HL-60 (cell line): ENCODE measurements at regions not wholly inside any gene's neighbourhood (a gene's known extent, or its start where the extent isn't known, plus 50 kb on each side); places are given as distances from the start of the nearest gene placed in this dataset.
"Not testable (repeated sequence)": the region's sequence is repeated elsewhere in the genome, so short reads cannot be mapped to it uniquely, and the experiment has no call there.

Source experiments
- DNase-seq, 2 experiments: peaks; one replicate each; pipeline ENCODE4 v3.0.0-alpha.2; 2010 to 2020; ENCODE audit warnings: low read depth in 1 of 2, low spot score in 1 of 2
- H3K27ac ChIP-seq: fragments of 250-450 bp; sonication (Bioruptor Pico); replicated peaks from 2 replicates; pipeline ENCODE4 v1.5.1; 2020; ENCODE audit warnings: mild to moderate bottlenecking, moderate library complexity
- H3K27me3 ChIP-seq: fragments of 250-450 bp; sonication (Bioruptor Pico); 2 replicates; pipeline ENCODE4 v1.5.1; 2021; ENCODE audit warnings: mild to moderate bottlenecking, moderate library complexity; ENCODE audit not compliant: insufficient read depth, poor library complexity, severe bottlenecking
- H3K4me3 ChIP-seq: replicated peaks from 2 replicates; pipeline ENCODE4 v1.5.1; 2011; ENCODE audit warnings: mild to moderate bottlenecking, control low read depth, low read length; ENCODE audit not compliant: insufficient read depth
- GABPA ChIP-seq: IDR thresholded peaks from 2 replicates; pipeline ENCODE4 v1.6.1; 2012; ENCODE audit warnings: low read depth
- POLR2AphosphoS5 ChIP-seq: IDR thresholded peaks from 2 replicates; pipeline ENCODE4 v1.6.1; 2012; ENCODE audit warnings: low read depth
- SPI1 ChIP-seq: IDR thresholded peaks from 2 replicates; pipeline ENCODE4 v1.6.1; 2012; ENCODE audit warnings: low read depth, mild to moderate bottlenecking, borderline replicate concordance
- TF ChIP-seq, protein P1 (sequence below): IDR thresholded peaks from one replicate; pipeline ENCODE4 v1.5.1; 2011; ENCODE audit warnings: low read length, control low read depth, inconsistent platforms; ENCODE audit not compliant: insufficient read depth
- TF ChIP-seq, protein P2 (sequence below): IDR thresholded peaks from 2 replicates; pipeline ENCODE4 v1.6.1; 2012; ENCODE audit warnings: low read depth; ENCODE audit not compliant: insufficient replicate concordance

DNA sequence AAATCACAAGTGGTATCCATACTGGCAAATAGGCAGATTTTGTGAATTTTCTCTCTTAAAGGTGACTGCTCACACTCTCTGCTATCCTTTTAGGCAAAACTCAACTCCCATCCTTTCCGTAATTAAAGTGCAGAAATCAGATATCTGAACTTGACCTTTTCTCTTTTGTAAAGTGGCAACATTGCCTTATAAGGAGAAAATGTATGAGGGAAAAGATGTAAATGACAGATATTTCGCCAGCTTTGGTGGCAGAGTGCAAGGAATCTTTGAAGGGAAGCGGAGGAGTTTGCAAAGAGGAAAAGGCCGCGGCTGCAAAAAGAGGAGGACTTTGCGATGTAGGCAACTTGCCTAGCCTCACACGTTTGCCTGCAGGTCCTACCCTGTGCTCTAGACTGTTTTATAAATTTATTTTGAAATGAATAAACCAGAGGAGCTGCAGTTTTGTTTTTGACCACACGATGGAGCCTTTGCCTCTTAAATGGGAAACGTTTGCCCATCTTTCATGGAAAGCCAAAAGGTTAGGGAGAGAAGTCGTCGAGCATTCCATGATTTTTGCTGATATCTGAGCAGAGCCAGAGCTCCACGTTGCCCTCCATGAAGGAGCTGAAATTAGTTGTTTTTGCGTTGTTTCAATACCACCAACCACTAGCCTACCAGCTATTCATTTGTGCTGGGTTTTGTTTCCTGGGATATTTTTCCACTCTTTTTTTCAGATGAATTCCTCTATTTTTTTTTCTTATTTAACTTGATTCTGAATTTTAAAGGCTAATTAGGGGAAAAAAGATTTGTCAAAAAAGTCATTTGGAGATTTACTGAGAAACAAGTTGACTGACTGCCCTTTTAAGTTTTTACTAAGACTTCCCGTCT lies 242.3 kb downstream of the LMX1A start:
- no peak overlapping the region for H3K27ac ChIP-seq
- no peak overlapping the region for H3K4me3 ChIP-seq
- DNase-seq: no peak
- TF ChIP-seq SPI1: no peak
- TF ChIP-seq, protein P1, sequence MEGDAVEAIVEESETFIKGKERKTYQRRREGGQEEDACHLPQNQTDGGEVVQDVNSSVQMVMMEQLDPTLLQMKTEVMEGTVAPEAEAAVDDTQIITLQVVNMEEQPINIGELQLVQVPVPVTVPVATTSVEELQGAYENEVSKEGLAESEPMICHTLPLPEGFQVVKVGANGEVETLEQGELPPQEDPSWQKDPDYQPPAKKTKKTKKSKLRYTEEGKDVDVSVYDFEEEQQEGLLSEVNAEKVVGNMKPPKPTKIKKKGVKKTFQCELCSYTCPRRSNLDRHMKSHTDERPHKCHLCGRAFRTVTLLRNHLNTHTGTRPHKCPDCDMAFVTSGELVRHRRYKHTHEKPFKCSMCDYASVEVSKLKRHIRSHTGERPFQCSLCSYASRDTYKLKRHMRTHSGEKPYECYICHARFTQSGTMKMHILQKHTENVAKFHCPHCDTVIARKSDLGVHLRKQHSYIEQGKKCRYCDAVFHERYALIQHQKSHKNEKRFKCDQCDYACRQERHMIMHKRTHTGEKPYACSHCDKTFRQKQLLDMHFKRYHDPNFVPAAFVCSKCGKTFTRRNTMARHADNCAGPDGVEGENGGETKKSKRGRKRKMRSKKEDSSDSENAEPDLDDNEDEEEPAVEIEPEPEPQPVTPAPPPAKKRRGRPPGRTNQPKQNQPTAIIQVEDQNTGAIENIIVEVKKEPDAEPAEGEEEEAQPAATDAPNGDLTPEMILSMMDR: peak; percentile 52
- H3K27me3 ChIP-seq: peaks cover 13% of the 10 kb centered on the region

DNA sequence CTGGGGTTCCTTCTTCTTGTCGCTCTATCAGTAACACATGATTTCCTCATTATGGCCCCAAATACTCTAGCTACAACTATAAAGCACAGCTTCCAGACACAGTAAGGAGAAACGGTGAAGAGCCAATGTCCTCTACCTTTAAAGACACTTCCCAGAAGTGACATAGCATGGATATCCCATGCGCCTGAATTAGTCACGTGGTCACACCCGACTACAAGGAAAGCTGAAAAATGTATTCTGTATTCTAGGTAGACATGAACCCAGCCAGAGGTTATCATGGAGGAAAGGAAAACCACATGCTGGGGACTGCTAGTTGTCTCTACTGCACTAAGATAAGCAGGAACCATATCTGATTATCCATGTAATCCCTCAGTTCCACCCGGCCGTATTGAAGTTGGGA lies 244.3 kb downstream of the LMX1A start:
- no peak for DNase-seq
- Histone ChIP-seq H3K4me3 (no peak overlapping the region), H3K27ac (no peak overlapping the region), H3K27me3 (peaks cover 7% of the 10 kb centered on the region)
- TF ChIP-seq, protein P1: no peak
- TF ChIP-seq GABPA (no peak), SPI1 (no peak), POLR2AphosphoS5 (no peak)
- TF ChIP-seq, protein P2, sequence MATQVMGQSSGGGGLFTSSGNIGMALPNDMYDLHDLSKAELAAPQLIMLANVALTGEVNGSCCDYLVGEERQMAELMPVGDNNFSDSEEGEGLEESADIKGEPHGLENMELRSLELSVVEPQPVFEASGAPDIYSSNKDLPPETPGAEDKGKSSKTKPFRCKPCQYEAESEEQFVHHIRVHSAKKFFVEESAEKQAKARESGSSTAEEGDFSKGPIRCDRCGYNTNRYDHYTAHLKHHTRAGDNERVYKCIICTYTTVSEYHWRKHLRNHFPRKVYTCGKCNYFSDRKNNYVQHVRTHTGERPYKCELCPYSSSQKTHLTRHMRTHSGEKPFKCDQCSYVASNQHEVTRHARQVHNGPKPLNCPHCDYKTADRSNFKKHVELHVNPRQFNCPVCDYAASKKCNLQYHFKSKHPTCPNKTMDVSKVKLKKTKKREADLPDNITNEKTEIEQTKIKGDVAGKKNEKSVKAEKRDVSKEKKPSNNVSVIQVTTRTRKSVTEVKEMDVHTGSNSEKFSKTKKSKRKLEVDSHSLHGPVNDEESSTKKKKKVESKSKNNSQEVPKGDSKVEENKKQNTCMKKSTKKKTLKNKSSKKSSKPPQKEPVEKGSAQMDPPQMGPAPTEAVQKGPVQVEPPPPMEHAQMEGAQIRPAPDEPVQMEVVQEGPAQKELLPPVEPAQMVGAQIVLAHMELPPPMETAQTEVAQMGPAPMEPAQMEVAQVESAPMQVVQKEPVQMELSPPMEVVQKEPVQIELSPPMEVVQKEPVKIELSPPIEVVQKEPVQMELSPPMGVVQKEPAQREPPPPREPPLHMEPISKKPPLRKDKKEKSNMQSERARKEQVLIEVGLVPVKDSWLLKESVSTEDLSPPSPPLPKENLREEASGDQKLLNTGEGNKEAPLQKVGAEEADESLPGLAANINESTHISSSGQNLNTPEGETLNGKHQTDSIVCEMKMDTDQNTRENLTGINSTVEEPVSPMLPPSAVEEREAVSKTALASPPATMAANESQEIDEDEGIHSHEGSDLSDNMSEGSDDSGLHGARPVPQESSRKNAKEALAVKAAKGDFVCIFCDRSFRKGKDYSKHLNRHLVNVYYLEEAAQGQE: no peak

DNA sequence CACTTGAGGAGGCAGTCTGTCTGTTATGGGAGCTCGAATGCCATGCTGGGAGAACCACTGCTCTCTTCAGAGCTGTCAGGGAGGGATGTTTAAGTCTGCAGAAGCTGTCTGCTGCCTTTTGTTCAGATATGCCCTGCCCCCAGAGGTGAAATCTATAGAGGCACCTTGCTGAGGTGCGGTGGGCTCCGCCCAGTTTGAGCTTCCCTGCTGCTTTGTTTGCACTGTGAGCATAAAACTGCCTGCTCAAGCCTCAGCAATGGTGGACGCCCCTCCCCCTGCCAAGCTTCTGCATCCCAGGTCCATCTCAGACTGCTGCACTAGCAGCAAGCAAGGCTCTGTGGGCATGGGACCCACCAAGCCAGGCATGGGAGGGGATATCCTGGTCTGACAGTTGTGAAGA lies 247.5 kb downstream of the LMX1A start:
- Histone ChIP-seq H3K4me3 (no peak overlapping the region), H3K27me3 (peaks cover 2% of the 10 kb centered on the region), H3K27ac (no peak overlapping the region)
- no peak for TF ChIP-seq SPI1
- TF ChIP-seq, protein P1: no peak
- TF ChIP-seq POLR2AphosphoS5: no peak
- TF ChIP-seq, protein P2: no peak
- TF ChIP-seq GABPA: no peak
- no peak for DNase-seq

DNA sequence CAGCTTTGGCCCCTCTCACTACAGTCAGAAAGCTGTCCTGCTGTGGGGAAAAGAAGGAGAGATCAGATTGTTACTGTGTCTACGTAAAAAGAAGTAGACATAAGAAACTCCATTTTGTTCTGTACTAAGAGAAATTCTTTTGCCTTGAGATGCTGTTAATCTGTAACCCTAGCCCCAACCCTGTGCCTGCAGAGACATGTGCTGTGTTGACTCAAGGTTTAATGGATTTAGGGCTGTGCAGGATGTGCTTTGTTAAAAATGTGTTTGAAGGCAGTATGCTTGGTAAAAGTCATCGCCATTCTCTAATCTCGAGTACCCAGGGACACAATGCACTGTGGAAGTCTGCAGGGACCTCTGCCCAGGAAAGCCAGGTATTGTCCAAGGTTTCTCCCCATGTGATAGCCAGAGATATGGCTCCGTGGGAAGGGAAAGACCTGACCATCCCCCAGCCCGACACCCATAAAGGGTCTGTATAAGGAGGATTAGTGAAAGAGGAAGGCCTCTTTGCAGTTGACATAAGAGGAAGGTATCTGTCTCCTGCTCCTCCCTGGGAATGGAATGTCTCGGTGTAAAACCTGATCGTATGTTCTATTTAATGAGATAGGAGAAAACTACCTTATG lies 263.9 kb downstream of the LMX1A start:
- not testable (repeated sequence) for H3K27me3 ChIP-seq, H3K27ac ChIP-seq, DNase-seq, H3K4me3 ChIP-seq
